Neural cell (in vitro differentiated cells): ENCODE measurements at regions not wholly inside any gene's neighbourhood (a gene's known extent, or its start where the extent isn't known, plus 50 kb on each side); places are given as distances from the start of the nearest gene placed in this dataset.

Experiments
- H2AFZ ChIP-seq: fragments of 200-600, 300-800 bp; sonication (generic), shearing (Covaris generic); 2 replicates; pipeline ENCODE4 v1.6.0; 2014; ENCODE audit warnings: low read depth, mild to moderate bottlenecking, antibody characterized with exemption, low read length, moderate library complexity
- H3F3A ChIP-seq: fragments of 200-600 bp; shearing (Covaris generic); 2 replicates; pipeline ENCODE4 v1.6.1; 2016; ENCODE audit warnings: mild to moderate bottlenecking, moderate library complexity, mixed read lengths, antibody characterized with exemption, low read length; ENCODE audit not compliant: insufficient read depth, poor library complexity, severe bottlenecking
- H3K27ac ChIP-seq: fragments of 200-600, 300-800 bp; sonication (generic), shearing (Covaris generic); 2 replicates; pipeline ENCODE4 v1.5.1; 2014; ENCODE audit warnings: mild to moderate bottlenecking, low read length, moderate library complexity
- H3K27me3 ChIP-seq: fragments of 300-800, 200-600 bp; sonication (generic), shearing (Covaris generic); 2 replicates; pipeline ENCODE4 v1.6.0; 2014; ENCODE audit warnings: mild to moderate bottlenecking, low read depth, low read length, moderate library complexity; ENCODE audit not compliant: insufficient read depth
- H3K36me3 ChIP-seq: fragments of 300-800, 200-600 bp; sonication (generic), shearing (Covaris generic); 2 replicates; pipeline ENCODE4 v1.5.1; 2014; ENCODE audit warnings: mild to moderate bottlenecking, antibody characterized with exemption, low read length, moderate library complexity; ENCODE audit not compliant: insufficient read depth
- H3K4me2 ChIP-seq: fragments of 300-800, 200-600 bp; sonication (generic), shearing (Covaris generic); 2 replicates; pipeline ENCODE4 v1.6.0; 2014; ENCODE audit warnings: mild to moderate bottlenecking, low read length
- H3K4me3 ChIP-seq: fragments of 300-800, 200-600 bp; sonication (generic), shearing (Covaris generic); 2 replicates; pipeline ENCODE4 v1.5.1; 2014; ENCODE audit warnings: mild to moderate bottlenecking, low read length, moderate library complexity
- H3K79me2 ChIP-seq: fragments of 200-600 bp; shearing (Covaris generic); replicated peaks from 2 replicates; pipeline ENCODE4 v1.6.0; 2014; ENCODE audit warnings: mild to moderate bottlenecking, low read length, moderate library complexity; ENCODE audit not compliant: insufficient read depth
- H3K9ac ChIP-seq: fragments of 300-800, 200-600 bp; sonication (generic), shearing (Covaris generic); 2 replicates; pipeline ENCODE4 v1.6.1; 2016; ENCODE audit warnings: mild to moderate bottlenecking, low read length, mixed read lengths
- H3K9me2 ChIP-seq: fragments of 200-600 bp; shearing (Covaris generic); 2 replicates; pipeline ENCODE4 v1.6.1; 2016; ENCODE audit warnings: mild to moderate bottlenecking, low read length, mixed read lengths; ENCODE audit not compliant: insufficient read depth
- H3K9me3 ChIP-seq: fragments of 200-600, 300-800 bp; sonication (generic), shearing (Covaris generic); 2 replicates; pipeline ENCODE4 v1.6.1; 2016; ENCODE audit warnings: mild to moderate bottlenecking, mixed run types, low read length, moderate library complexity, mixed read lengths
- H4K20me1 ChIP-seq: fragments of 200-600 bp; shearing (Covaris generic); 2 replicates; pipeline ENCODE4 v1.6.1; 2016; ENCODE audit warnings: mild to moderate bottlenecking, mixed run types; ENCODE audit not compliant: insufficient read depth
- EP300 ChIP-seq: fragments of 450-650 bp; conservative IDR thresholded peaks from 2 replicates; pipeline ENCODE4 v1.6.1; 2014; ENCODE audit warnings: antibody characterized with exemption, mild to moderate bottlenecking, moderate library complexity; ENCODE audit not compliant: poor library complexity, severe bottlenecking
- EZH2 ChIP-seq: fragments of 200-600, 300-800 bp; shearing (Covaris generic), sonication (generic); IDR thresholded peaks from 2 replicates; pipeline ENCODE4 v1.6.1; 2014; ENCODE audit warnings: antibody characterized with exemption, low read length, borderline replicate concordance, mild to moderate bottlenecking; ENCODE audit not compliant: insufficient read depth, poor library complexity, severe bottlenecking
- MXI1 ChIP-seq: fragments of 450-650 bp; conservative IDR thresholded peaks from 2 replicates; pipeline ENCODE4 v1.6.1; 2014; ENCODE audit warnings: antibody characterized with exemption, mild to moderate bottlenecking; ENCODE audit not compliant: poor library complexity, severe bottlenecking
- POLR2AphosphoS5 ChIP-seq: IDR thresholded peaks from 2 replicates; pipeline ENCODE4 v1.6.1; 2012
- RAD21 ChIP-seq: fragments of 450-650 bp; conservative IDR thresholded peaks from 2 replicates; pipeline ENCODE4 v1.6.1; 2014; ENCODE audit warnings: antibody characterized with exemption, mild to moderate bottlenecking, moderate library complexity
- SMC3 ChIP-seq: fragments of 450-650 bp; conservative IDR thresholded peaks from 2 replicates; pipeline ENCODE4 v1.6.1; 2014; ENCODE audit warnings: antibody characterized with exemption, mild to moderate bottlenecking, moderate library complexity; ENCODE audit not compliant: poor library complexity
- TAF1 ChIP-seq: IDR thresholded peaks from 2 replicates; pipeline ENCODE4 v1.6.1; 2012; ENCODE audit warnings: low read depth
- TF ChIP-seq, protein P1 (sequence below): fragments of 450-650 bp; IDR thresholded peaks from 2 replicates; pipeline ENCODE4 v1.5.1; 2014; ENCODE audit warnings: antibody characterized with exemption, mild to moderate bottlenecking, moderate library complexity; ENCODE audit not compliant: poor library complexity, severe bottlenecking
- TF ChIP-seq, protein P2 (sequence below): IDR thresholded peaks from 2 replicates; pipeline ENCODE4 v1.6.1; 2012; ENCODE audit warnings: borderline replicate concordance

GRCh38 chr7:67696878-67697277, 700.2 kb downstream of the TYW1 start:
- no peaks in the 10 kb centered on the region for H3K9me2 ChIP-seq
- H3K9me3 ChIP-seq: no peaks in the 10 kb centered on the region
- TF ChIP-seq TAF1 (no peak), EP300 (peak; percentile 77), RAD21 (no peak)
- no peaks in the 10 kb centered on the region for H3K36me3 ChIP-seq
- H3K27ac ChIP-seq: no peak overlapping the region
- no peak overlapping the region for H3K4me3 ChIP-seq
- no peak overlapping the region for H2AFZ ChIP-seq
- H3K9ac ChIP-seq: no peak overlapping the region
- H4K20me1 ChIP-seq: no peaks in the 10 kb centered on the region
- H3K4me2 ChIP-seq: no peak overlapping the region
- no peaks in the 10 kb centered on the region for H3K27me3 ChIP-seq
- no peaks in the 10 kb centered on the region for H3F3A ChIP-seq
- no peaks in the 10 kb centered on the region for H3K79me2 ChIP-seq

DNA sequence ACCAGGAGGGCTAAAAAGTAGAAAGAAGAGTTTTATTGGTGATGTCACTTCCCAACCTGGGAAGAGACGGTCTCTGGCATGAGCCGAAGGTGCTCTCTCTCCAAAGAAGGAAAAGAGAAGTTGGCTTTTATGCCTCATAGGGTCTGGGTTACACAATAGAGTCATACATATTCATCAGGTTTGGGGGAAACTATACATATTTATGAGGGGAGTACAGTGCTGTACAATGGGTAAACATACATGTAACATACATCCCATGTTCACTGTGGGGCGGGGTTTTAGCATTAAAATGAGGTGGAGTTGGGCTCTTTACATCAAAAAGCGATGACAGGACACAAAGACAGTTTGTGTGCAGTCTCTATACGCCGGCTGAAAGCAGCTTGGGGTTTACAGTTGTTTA, 701.7 kb downstream of the TYW1 start:
- no peaks in the 10 kb centered on the region for H3K9me3 ChIP-seq
- no peaks in the 10 kb centered on the region for H3F3A ChIP-seq
- H3K4me3 ChIP-seq: no peak overlapping the region
- no peaks in the 10 kb centered on the region for H3K27me3 ChIP-seq
- no peak overlapping the region for H3K4me2 ChIP-seq
- H3K9ac ChIP-seq: no peak overlapping the region
- no peak overlapping the region for H3K27ac ChIP-seq
- H3K79me2 ChIP-seq: no peaks in the 10 kb centered on the region
- H2AFZ ChIP-seq: no peak overlapping the region
- no peaks in the 10 kb centered on the region for H3K36me3 ChIP-seq
- no peaks in the 10 kb centered on the region for H3K9me2 ChIP-seq
- H4K20me1 ChIP-seq: no peaks in the 10 kb centered on the region
- TF ChIP-seq EP300 (no peak), POLR2AphosphoS5 (no peak), SMC3 (no peak), EZH2 (no peak), TAF1 (no peak), RAD21 (no peak), MXI1 (no peak)
- TF ChIP-seq, protein P1, sequence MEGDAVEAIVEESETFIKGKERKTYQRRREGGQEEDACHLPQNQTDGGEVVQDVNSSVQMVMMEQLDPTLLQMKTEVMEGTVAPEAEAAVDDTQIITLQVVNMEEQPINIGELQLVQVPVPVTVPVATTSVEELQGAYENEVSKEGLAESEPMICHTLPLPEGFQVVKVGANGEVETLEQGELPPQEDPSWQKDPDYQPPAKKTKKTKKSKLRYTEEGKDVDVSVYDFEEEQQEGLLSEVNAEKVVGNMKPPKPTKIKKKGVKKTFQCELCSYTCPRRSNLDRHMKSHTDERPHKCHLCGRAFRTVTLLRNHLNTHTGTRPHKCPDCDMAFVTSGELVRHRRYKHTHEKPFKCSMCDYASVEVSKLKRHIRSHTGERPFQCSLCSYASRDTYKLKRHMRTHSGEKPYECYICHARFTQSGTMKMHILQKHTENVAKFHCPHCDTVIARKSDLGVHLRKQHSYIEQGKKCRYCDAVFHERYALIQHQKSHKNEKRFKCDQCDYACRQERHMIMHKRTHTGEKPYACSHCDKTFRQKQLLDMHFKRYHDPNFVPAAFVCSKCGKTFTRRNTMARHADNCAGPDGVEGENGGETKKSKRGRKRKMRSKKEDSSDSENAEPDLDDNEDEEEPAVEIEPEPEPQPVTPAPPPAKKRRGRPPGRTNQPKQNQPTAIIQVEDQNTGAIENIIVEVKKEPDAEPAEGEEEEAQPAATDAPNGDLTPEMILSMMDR: no peak
- TF ChIP-seq, protein P2, sequence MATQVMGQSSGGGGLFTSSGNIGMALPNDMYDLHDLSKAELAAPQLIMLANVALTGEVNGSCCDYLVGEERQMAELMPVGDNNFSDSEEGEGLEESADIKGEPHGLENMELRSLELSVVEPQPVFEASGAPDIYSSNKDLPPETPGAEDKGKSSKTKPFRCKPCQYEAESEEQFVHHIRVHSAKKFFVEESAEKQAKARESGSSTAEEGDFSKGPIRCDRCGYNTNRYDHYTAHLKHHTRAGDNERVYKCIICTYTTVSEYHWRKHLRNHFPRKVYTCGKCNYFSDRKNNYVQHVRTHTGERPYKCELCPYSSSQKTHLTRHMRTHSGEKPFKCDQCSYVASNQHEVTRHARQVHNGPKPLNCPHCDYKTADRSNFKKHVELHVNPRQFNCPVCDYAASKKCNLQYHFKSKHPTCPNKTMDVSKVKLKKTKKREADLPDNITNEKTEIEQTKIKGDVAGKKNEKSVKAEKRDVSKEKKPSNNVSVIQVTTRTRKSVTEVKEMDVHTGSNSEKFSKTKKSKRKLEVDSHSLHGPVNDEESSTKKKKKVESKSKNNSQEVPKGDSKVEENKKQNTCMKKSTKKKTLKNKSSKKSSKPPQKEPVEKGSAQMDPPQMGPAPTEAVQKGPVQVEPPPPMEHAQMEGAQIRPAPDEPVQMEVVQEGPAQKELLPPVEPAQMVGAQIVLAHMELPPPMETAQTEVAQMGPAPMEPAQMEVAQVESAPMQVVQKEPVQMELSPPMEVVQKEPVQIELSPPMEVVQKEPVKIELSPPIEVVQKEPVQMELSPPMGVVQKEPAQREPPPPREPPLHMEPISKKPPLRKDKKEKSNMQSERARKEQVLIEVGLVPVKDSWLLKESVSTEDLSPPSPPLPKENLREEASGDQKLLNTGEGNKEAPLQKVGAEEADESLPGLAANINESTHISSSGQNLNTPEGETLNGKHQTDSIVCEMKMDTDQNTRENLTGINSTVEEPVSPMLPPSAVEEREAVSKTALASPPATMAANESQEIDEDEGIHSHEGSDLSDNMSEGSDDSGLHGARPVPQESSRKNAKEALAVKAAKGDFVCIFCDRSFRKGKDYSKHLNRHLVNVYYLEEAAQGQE: no peak

DNA sequence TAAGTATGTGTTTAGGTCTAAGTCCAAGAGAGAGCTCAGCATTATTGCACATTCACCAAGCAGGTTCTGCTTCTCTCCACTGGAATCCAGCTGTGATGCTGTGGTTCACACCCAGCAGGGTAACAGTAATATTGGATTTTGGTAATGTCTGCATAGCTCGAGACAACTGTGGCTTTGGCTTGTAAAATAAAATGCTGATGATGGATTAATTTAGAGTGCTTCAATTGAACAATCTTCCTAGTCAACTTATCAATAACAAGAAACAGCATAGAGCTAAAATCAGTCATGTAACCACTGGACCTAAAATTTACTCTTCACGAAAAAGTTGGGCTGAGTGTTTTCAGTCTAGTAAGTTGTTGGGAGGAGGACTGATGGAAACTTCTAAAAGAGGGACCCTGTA, 709.2 kb downstream of the TYW1 start:
- H3K27me3 ChIP-seq: no peaks in the 10 kb centered on the region
- no peaks in the 10 kb centered on the region for H3K36me3 ChIP-seq
- H3K4me3 ChIP-seq: no peak overlapping the region
- H4K20me1 ChIP-seq: no peaks in the 10 kb centered on the region
- no peak for TF ChIP-seq SMC3
- no peak for TF ChIP-seq RAD21
- TF ChIP-seq TAF1: no peak
- TF ChIP-seq, protein P2: no peak
- TF ChIP-seq MXI1: no peak
- no peak for TF ChIP-seq EP300
- no peak for TF ChIP-seq POLR2AphosphoS5
- TF ChIP-seq EZH2: no peak
- TF ChIP-seq, protein P1: no peak
- H3F3A ChIP-seq: no peaks in the 10 kb centered on the region
- no peaks in the 10 kb centered on the region for H3K9me3 ChIP-seq
- no peak overlapping the region for H2AFZ ChIP-seq
- no peak overlapping the region for H3K9ac ChIP-seq
- H3K9me2 ChIP-seq: no peaks in the 10 kb centered on the region
- no peak overlapping the region for H3K4me2 ChIP-seq
- H3K27ac ChIP-seq: no peak overlapping the region
- H3K79me2 ChIP-seq: no peaks in the 10 kb centered on the region
